GM12878 (cell line): ENCODE measurements at regions not wholly inside any gene's neighbourhood (a gene's known extent, or its start where the extent isn't known, plus 50 kb on each side); places are given as distances from the start of the nearest gene placed in this dataset.

Experiments used
- ATAC-seq: fragments of 200-7000 bp; cut with Tn5 transposase; 3 replicates; pipeline ENCODE4 v1.9.1; 2020; ENCODE audit warnings: mild to moderate bottlenecking, moderate library complexity
- BruUV-seq: library from RNA; stranded (reverse); fragments of 400-500 nt; replicated peaks from 2 replicates; lab custom pipeline; 2021; lab: Mats Ljungman, UMichigan
- CTCF ChIA-PET: fragments of 300-600 bp; sonication (Branson Sonifier 250); formaldehyde crosslinking; extraction: SDS; loops from one replicate; lab custom pipeline; 2021; ENCODE audit warnings: inconsistent platforms; lab: Yijun Ruan, JAX
- POLR2A ChIA-PET: fragments of 350-600 bp; formaldehyde crosslinking; extraction: SDS; loops from one replicate; lab custom pipeline; 2021; ENCODE audit warnings: inconsistent platforms; lab: Charles Lee
- RAD21 ChIA-PET: fragments of 300-600 bp; sonication (Branson Sonifier 250); formaldehyde crosslinking; loops from one replicate; lab custom pipeline; 2023; ENCODE audit warnings: antibody characterized with exemption; ENCODE audit not compliant: unreplicated experiment; lab: Charles Lee
- SMC1A ChIA-PET: fragments of 300-600 bp; sonication (Branson Sonifier 250); formaldehyde crosslinking; loops from one replicate; lab custom pipeline; 2023; ENCODE audit not compliant: unreplicated experiment, uncharacterized antibody; lab: Charles Lee
- DNase-seq: peaks from one replicate; pipeline ENCODE4 v3.0.0-alpha.2; 2011; ENCODE audit warnings: low read depth, low spot score
- FAIRE-seq: peaks from 3 replicates; lab custom pipeline; 2011; peaks lifted over from hg19 to GRCh38; lab: Jason Lieb, UNC
- H2AFZ ChIP-seq: 2 replicates; pipeline ENCODE4 v1.6.0; 2011; ENCODE audit warnings: low read depth, low read length, control low read depth; ENCODE audit not compliant: control insufficient read depth
- H3K27ac ChIP-seq: 2 replicates; pipeline ENCODE4 v1.5.1; 2011; ENCODE audit warnings: control low read depth; ENCODE audit not compliant: control insufficient read depth, insufficient read depth
- H3K27me3 ChIP-seq, 2 experiments: replicated peaks in 1 of 2; 2 replicates each; pipeline versions ENCODE4 v1.6.0 to v1.6.1; 2011; ENCODE audit warnings: low read length in 1 of 2; ENCODE audit not compliant: control insufficient read depth in 2 of 2, insufficient read depth in 2 of 2
- H3K36me3 ChIP-seq, 2 experiments: 2 replicates each; pipeline ENCODE4 v1.5.1; 2011; ENCODE audit warnings: low read length in 1 of 2; ENCODE audit not compliant: control insufficient read depth in 2 of 2, insufficient read depth in 2 of 2
- H3K4me1 ChIP-seq: 2 replicates; pipeline ENCODE4 v1.6.1; 2011; ENCODE audit warnings: mild to moderate bottlenecking, low read length, moderate library complexity, mixed read lengths; ENCODE audit not compliant: control insufficient read depth, insufficient read depth
- H3K4me2 ChIP-seq: 2 replicates; pipeline ENCODE4 v1.6.0; 2011; ENCODE audit warnings: control low read depth; ENCODE audit not compliant: control insufficient read depth, insufficient read depth
- H3K4me3 ChIP-seq: fragments of 200-600 bp; sonication (generic); 2 replicates; pipeline ENCODE4 v1.5.1; 2016
- H3K79me2 ChIP-seq: 2 replicates; pipeline ENCODE4 v1.6.0; 2011; ENCODE audit warnings: low read length; ENCODE audit not compliant: control insufficient read depth, insufficient read depth
- H3K9ac ChIP-seq: 2 replicates; pipeline ENCODE4 v1.8.0; 2011; ENCODE audit warnings: low read length, control low read depth, mixed read lengths; ENCODE audit not compliant: control insufficient read depth, insufficient read depth
- H3K9me3 ChIP-seq: replicated peaks from 3 replicates; pipeline ENCODE4 v1.5.1; 2011; ENCODE audit warnings: mild to moderate bottlenecking, low read length; ENCODE audit not compliant: control insufficient read depth, insufficient read depth
- H4K20me1 ChIP-seq: 2 replicates; pipeline ENCODE4 v1.6.0; 2011; ENCODE audit not compliant: control insufficient read depth, insufficient read depth
- ATF2 ChIP-seq: IDR thresholded peaks from 2 replicates; pipeline ENCODE4 v1.6.1; 2012; ENCODE audit warnings: low read length, inconsistent platforms
- CEBPZ ChIP-seq: fragments of 150-350 bp; IDR thresholded peaks from 2 replicates; pipeline ENCODE4 v1.6.1; 2016; ENCODE audit warnings: low read depth, low read length
- EGR1 ChIP-seq, 2 experiments: IDR thresholded peaks; 1 replicate in 1 of 2; 2 replicates in 1 of 2; pipeline ENCODE4 v1.6.1; 2011 to 2012; ENCODE audit warnings: low read depth in 2 of 2, low read length in 2 of 2, borderline replicate concordance in 1 of 2, mild to moderate bottlenecking in 1 of 2, moderate library complexity in 1 of 2
- EZH2 ChIP-seq: IDR thresholded peaks from 2 replicates; pipeline ENCODE4 v1.6.1; 2012; ENCODE audit warnings: low read depth, mild to moderate bottlenecking, control low read depth, inconsistent platforms, low read length, borderline replicate concordance; ENCODE audit not compliant: control insufficient read depth
- FOXM1 ChIP-seq: IDR thresholded peaks from 2 replicates; pipeline ENCODE4 v1.6.1; 2012; ENCODE audit warnings: low read depth, mild to moderate bottlenecking, inconsistent platforms, low read length, moderate library complexity
- GABPA ChIP-seq: IDR thresholded peaks from 2 replicates; pipeline ENCODE4 v1.6.1; 2014; ENCODE audit warnings: antibody characterized with exemption, low read depth, mild to moderate bottlenecking, inconsistent platforms
- IKZF1 ChIP-seq: fragments of 450-650 bp; conservative IDR thresholded peaks from 2 replicates; pipeline ENCODE4 v1.6.1; 2017; ENCODE audit warnings: antibody characterized with exemption, mild to moderate bottlenecking
- JUND ChIP-seq: IDR thresholded peaks from 2 replicates; pipeline ENCODE4 v1.6.1; 2012; ENCODE audit warnings: low read depth, mild to moderate bottlenecking, low read length, improper control_type of control experiment, moderate library complexity
- KLF5 ChIP-seq: fragments of 450-650 bp; IDR thresholded peaks from 2 replicates; pipeline ENCODE4 v1.6.1; 2014; ENCODE audit warnings: mild to moderate bottlenecking; ENCODE audit not compliant: partially characterized antibody
- MEF2A ChIP-seq: IDR thresholded peaks from 2 replicates; pipeline ENCODE4 v1.6.1; 2011; ENCODE audit warnings: low read depth, mild to moderate bottlenecking, low read length, moderate library complexity; ENCODE audit not compliant: insufficient read depth
- MTA2 ChIP-seq: fragments of 450-650 bp; IDR thresholded peaks from 2 replicates; pipeline ENCODE4 v1.6.1; 2016; ENCODE audit warnings: low read depth, mild to moderate bottlenecking, moderate library complexity
- POLR2A ChIP-seq: IDR thresholded peaks from 2 replicates; pipeline ENCODE4 v1.6.1; 2011; ENCODE audit warnings: low read depth, mild to moderate bottlenecking, low read length
- RB1 ChIP-seq: fragments of 450-650 bp; formaldehyde crosslinking; IDR thresholded peaks from 2 replicates; pipeline ENCODE4 v1.6.1; 2017; ENCODE audit warnings: mild to moderate bottlenecking, borderline replicate concordance
- SREBF1 ChIP-seq: IDR thresholded peaks from 2 replicates; pipeline ENCODE4 v1.6.1; 2012; ENCODE audit warnings: mild to moderate bottlenecking, low read length
- STAT1 ChIP-seq: fragments of 450-650 bp; conservative IDR thresholded peaks from 2 replicates; pipeline ENCODE4 v1.6.1; 2014; ENCODE audit warnings: antibody characterized with exemption, mild to moderate bottlenecking
- USF2 ChIP-seq: IDR thresholded peaks from 2 replicates; pipeline ENCODE4 v1.6.1; 2011; ENCODE audit warnings: low read depth, low read length, improper control_type of control experiment, borderline replicate concordance
- ZBTB40 ChIP-seq: fragments of 450-650 bp; IDR thresholded peaks from 2 replicates; pipeline ENCODE4 v1.6.1; 2016; ENCODE audit warnings: mild to moderate bottlenecking, moderate library complexity, borderline replicate concordance
- WGBS: methylation state at CpG from one replicate; pipeline ENCODE4 v1.1.6; 2016; ENCODE audit warnings: low lambda C conversion rate; ENCODE audit not compliant: insufficient replicate concordance, insufficient coverage; ENCODE audit errors: missing lambda C conversion rate; 5-methylcytosine and 5-hydroxymethylcytosine counted together
- in situ Hi-C: fragments of 300-500 bp; cut with MboI; formaldehyde crosslinking; loops from 9 replicates; pipeline ENCODE4 v1.14.3; 2018; ENCODE audit warnings: mixed read lengths
- intact Hi-C: fragments of 100-400 bp; cut with micrococcal nuclease; formaldehyde crosslinking; loops from one replicate; pipeline ENCODE4 v1.14.2; 2022; ENCODE audit not compliant: unreplicated experiment

GRCh38 chr18:995629-996028, 91.0 kb downstream of the ADCYAP1 start:
- FAIRE-seq (no peak), ATAC-seq (no peak), DNase-seq (no peak)
- in situ Hi-C loops (no loop called here), intact Hi-C loops (no loop called here)
- CTCF ChIA-PET = no interaction called here
- H3K27ac ChIP-seq = no peak overlapping the region
- 41% methylated on average over 2 of the region's 2 CpGs for WGBS
- no peaks in the 10 kb centered on the region for H4K20me1 ChIP-seq
- SMC1A ChIA-PET = no interaction called here
- POLR2A ChIA-PET = no interaction called here
- no peaks in the 10 kb centered on the region for H3K9me3 ChIP-seq
- no peaks in the 10 kb centered on the region for H3K27me3 ChIP-seq
- no peak overlapping the region for H3K9ac ChIP-seq
- RAD21 ChIA-PET = no interaction called here
- no TSS peak for BruUV-seq
- H3K79me2 ChIP-seq = no peaks in the 10 kb centered on the region
- no peak overlapping the region for H3K4me2 ChIP-seq
- H3K36me3 ChIP-seq = no peaks in the 10 kb centered on the region
- no peak overlapping the region for H3K4me3 ChIP-seq
- no peak overlapping the region for H2AFZ ChIP-seq
- no peaks in the 10 kb centered on the region for H3K4me1 ChIP-seq
- TF ChIP-seq EZH2 (no peak), KLF5 (no peak), EGR1 (IDR thresholded peaks at IDR 0.05; ENCODE audit: borderline replicate concordance in 1 of 2, low read depth in 2 of 2, low read length in 2 of 2) (no peak), ZBTB40 (no peak), GABPA (no peak), MTA2 (no peak), RB1 (no peak), JUND (no peak), MEF2A (no peak), SREBF1 (no peak), POLR2A (no peak), USF2 (no peak), ATF2 (no peak), CEBPZ (no peak), STAT1 (no peak), IKZF1 (no peak), FOXM1 (no peak)
